Kidney epithelial cell (primary cell): ENCODE measurements at regions not wholly inside any gene's neighbourhood (a gene's known extent, or its start where the extent isn't known, plus 50 kb on each side); places are given as distances from the start of the nearest gene placed in this dataset.

Experiments used
- DNase-seq: peaks from one replicate; pipeline ENCODE4 v3.0.0-alpha.2; 2010; ENCODE audit warnings: low read depth
- H3K27me3 ChIP-seq: 2 replicates; pipeline ENCODE4 v1.6.0; 2011; ENCODE audit warnings: low read length; ENCODE audit not compliant: control insufficient read depth, insufficient read depth
- H3K36me3 ChIP-seq: 2 replicates; pipeline ENCODE4 v1.5.1; 2011; ENCODE audit warnings: low read length; ENCODE audit not compliant: control insufficient read depth, insufficient read depth
- H3K4me3 ChIP-seq: 2 replicates; pipeline ENCODE4 v1.5.1; 2011; ENCODE audit warnings: low read depth, mild to moderate bottlenecking, control low read depth, low read length
- TF ChIP-seq, protein P1 (sequence below): IDR thresholded peaks from 2 replicates; pipeline ENCODE4 v1.5.1; 2011; ENCODE audit warnings: mild to moderate bottlenecking, moderate library complexity, low read length, control low read depth, inconsistent platforms; ENCODE audit not compliant: insufficient read depth, poor library complexity, severe bottlenecking

DNA sequence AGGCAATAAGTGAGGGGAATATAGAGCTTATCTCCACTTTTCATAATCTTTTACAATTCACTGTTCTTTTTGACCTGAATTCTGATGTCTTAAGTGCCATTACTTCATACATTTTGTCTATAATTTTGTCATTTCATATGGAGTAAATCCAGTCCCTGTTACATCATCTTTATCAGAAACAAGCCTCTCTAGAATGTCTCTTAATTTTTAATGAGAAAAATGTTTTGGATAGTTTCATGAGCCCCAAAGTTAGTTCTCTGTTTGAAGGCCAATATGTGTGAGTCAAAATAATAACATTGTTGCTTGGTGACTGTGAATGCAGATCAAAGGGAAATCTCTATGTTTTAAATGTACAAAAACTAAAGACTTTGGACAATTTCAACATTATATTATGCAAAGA, 329.6 kb upstream of the ARRDC3 start:
- H3K36me3 ChIP-seq, result no peaks in the 10 kb centered on the region
- DNase-seq, result no peak
- H3K27me3 ChIP-seq, result no peaks in the 10 kb centered on the region
- no peak overlapping the region for H3K4me3 ChIP-seq
- TF ChIP-seq, protein P1, sequence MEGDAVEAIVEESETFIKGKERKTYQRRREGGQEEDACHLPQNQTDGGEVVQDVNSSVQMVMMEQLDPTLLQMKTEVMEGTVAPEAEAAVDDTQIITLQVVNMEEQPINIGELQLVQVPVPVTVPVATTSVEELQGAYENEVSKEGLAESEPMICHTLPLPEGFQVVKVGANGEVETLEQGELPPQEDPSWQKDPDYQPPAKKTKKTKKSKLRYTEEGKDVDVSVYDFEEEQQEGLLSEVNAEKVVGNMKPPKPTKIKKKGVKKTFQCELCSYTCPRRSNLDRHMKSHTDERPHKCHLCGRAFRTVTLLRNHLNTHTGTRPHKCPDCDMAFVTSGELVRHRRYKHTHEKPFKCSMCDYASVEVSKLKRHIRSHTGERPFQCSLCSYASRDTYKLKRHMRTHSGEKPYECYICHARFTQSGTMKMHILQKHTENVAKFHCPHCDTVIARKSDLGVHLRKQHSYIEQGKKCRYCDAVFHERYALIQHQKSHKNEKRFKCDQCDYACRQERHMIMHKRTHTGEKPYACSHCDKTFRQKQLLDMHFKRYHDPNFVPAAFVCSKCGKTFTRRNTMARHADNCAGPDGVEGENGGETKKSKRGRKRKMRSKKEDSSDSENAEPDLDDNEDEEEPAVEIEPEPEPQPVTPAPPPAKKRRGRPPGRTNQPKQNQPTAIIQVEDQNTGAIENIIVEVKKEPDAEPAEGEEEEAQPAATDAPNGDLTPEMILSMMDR, result no peak

DNA sequence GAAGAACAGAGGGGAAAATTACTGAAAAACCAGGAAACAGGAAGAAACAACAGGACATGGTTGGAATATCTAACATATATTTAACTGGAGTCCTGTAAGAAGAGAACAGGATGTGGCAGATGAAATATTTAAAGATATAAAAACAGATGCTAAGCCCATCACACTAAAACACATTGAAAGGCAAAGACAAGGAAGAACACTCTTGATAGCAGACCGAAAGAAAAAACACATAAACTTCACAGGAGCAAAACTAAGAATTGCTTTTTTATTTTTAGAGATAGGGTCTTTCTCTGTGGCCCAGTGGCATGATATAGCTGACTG, 324.4 kb upstream of the ARRDC3 start:
- Histone ChIP-seq H3K27me3 (no peaks in the 10 kb centered on the region), H3K36me3 (no peaks in the 10 kb centered on the region), H3K4me3 (no peak overlapping the region)
- TF ChIP-seq, protein P1, result no peak
- no peak for DNase-seq

DNA sequence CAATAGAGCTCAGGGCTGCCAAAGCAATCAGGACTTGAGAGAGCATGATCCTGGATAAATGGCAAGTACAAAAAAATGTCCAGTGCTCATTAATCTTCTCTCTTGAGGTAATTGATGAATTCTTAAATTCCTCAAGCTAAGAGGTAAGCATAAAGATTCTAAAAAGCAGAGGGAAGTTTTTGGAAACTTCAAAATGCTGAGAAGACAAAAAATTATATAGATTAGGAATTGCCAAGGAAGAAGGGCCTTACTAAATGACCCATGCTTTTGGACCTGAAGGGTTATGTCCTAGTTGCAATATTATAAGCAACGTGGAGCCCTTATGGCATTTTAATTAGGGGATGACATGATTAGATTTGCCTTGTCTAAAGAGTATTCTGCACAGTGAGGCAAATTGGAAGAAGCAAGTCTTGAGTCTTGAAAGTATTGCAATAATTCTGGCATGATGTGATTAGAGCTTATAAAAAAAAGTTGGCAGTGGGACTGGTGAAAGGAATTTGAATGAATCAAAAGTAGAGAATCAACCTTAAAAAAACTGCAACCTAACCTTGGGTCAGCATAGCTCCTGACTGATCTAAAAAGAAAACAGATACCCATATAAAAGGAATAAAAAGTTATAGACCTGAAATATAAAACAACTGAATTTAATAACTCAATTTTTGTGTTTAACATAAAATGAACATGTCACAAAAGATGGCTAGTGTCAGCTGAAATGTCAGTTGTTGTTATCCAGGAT, 323.8 kb upstream of the ARRDC3 start:
- H3K4me3 ChIP-seq, result no peak overlapping the region
- H3K27me3 ChIP-seq, result no peaks in the 10 kb centered on the region
- TF ChIP-seq, protein P1, result no peak
- no peaks in the 10 kb centered on the region for H3K36me3 ChIP-seq
- no peak for DNase-seq

DNA sequence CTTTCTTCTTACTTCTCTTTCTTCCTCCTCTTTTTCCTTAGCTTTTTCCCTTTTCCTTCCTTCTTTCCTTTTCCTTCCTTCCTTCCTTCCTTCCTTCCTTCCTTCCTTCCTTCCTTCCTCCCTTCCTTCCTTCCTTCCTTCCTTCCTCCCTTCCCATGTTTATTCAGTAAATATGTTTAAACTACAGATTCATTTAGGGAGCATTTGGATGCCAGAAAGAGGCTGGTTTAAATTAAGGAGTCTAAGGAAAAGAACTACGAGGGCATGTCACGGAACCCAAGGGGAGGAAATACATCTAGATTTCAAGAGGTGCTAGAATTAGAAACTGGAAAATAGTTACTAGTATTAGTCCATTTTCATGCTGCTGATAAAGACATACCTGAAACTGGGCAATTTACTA, 320.0 kb upstream of the ARRDC3 start:
- Histone ChIP-seq H3K4me3 (no peak overlapping the region), H3K36me3 (no peaks in the 10 kb centered on the region), H3K27me3 (no peaks in the 10 kb centered on the region)
- DNase-seq, result no peak
- TF ChIP-seq, protein P1, result no peak

DNA sequence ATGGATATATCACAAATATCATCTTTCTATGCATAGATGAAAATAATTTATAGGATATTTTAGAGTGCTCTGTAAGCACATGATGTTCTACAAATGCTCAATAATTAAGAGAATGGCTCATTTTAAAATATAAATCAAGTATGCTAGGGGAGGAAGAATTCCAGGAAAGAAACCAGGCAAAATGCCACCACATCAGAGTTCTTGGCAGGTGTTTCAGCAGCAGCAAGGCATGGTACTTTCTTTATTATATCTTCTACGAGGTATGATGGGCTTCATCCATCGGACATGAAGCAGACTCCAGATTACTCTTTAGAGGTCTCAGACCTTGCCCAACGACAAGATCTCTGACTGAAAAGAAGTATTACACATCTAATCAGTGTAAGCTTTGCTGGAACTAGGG, 316.3 kb upstream of the ARRDC3 start:
- H3K4me3 ChIP-seq, result no peak overlapping the region
- TF ChIP-seq, protein P1, result no peak
- no peak for DNase-seq
- H3K27me3 ChIP-seq, result no peaks in the 10 kb centered on the region
- H3K36me3 ChIP-seq, result no peaks in the 10 kb centered on the region

DNA sequence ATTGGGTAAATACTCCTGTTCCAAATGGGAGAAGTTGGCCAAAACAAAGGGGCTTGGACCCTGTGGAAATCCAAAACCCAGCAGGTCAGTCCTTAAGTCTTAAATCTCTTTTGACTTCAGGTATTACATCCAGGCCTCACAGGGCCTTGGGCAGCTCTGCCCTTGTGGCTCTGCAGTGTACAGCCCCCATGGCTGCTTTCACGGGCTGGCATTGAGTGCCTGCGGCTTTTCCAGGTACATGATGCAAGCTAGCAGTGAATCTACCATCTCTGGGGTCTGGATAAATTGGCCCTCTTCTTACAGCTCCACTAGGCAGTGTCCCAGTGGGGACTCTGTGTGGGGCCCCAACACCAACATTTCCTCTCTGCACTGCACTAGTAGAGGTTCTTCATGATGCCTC, 308.5 kb upstream of the ARRDC3 start:
- no peaks in the 10 kb centered on the region for H3K36me3 ChIP-seq
- DNase-seq, result no peak
- H3K27me3 ChIP-seq, result no peaks in the 10 kb centered on the region
- TF ChIP-seq, protein P1, result no peak
- no peak overlapping the region for H3K4me3 ChIP-seq
